ENCODE measurements at regions not wholly inside any gene's neighbourhood (a gene's known extent, or its start where the extent isn't known, plus 50 kb on each side); places are given as distances from the start of the nearest gene placed in this dataset.

GRCh38 chr1:230501849-230502248 lies 75.7 kb upstream of the PGBD5 start:
- TF ChIP-seq SMC3 (conservative IDR thresholded peaks at IDR 0.05; ENCODE audit: poor library complexity) (no peak), REST (IDR thresholded peaks at IDR 0.05; ENCODE audit: borderline replicate concordance) (no peak), MXI1 (conservative IDR thresholded peaks at IDR 0.05; ENCODE audit: poor library complexity, severe bottlenecking) (no peak), TAF1 (IDR thresholded peaks at IDR 0.05; ENCODE audit: low read depth) (no peak), EZH2 (IDR thresholded peaks at IDR 0.05; ENCODE audit: borderline replicate concordance, insufficient read depth, low read length, poor library complexity, severe bottlenecking) (no peak), RAD21 (conservative IDR thresholded peaks at IDR 0.05) (no peak), POLR2AphosphoS5 (IDR thresholded peaks at IDR 0.05) (no peak)
- Histone ChIP-seq H3K79me2 (replicated peaks; ENCODE audit: insufficient read depth, low read length) (no peaks in the 10 kb centered on the region), H2AFZ (ENCODE audit: low read depth, low read length) (no peak overlapping the region), H3K36me3 (ENCODE audit: insufficient read depth, low read length) (no peaks in the 10 kb centered on the region), H3K4me2 (ENCODE audit: low read length) (no peak overlapping the region), H4K20me1 (ENCODE audit: insufficient read depth) (no peaks in the 10 kb centered on the region), H3K27me3 (ENCODE audit: insufficient read depth, low read depth, low read length) (no peaks in the 10 kb centered on the region), H3K4me3 (ENCODE audit: low read length) (no peak overlapping the region), H3K9ac (ENCODE audit: low read length) (no peak overlapping the region), H3K9me3 (ENCODE audit: low read length) (no peaks in the 10 kb centered on the region), H3K27ac (ENCODE audit: low read length) (no peak overlapping the region), H3F3A (ENCODE audit: insufficient read depth, low read length, poor library complexity, severe bottlenecking) (no peaks in the 10 kb centered on the region), H3K9me2 (ENCODE audit: insufficient read depth, low read length) (no peaks in the 10 kb centered on the region)

GRCh38 chr1:230501242-230501641 lies 75.1 kb upstream of the PGBD5 start:
- Histone ChIP-seq H3K36me3 (ENCODE audit: insufficient read depth, low read length) (no peaks in the 10 kb centered on the region), H3F3A (ENCODE audit: insufficient read depth, low read length, poor library complexity, severe bottlenecking) (no peaks in the 10 kb centered on the region), H3K4me3 (ENCODE audit: low read length) (no peak overlapping the region), H3K9ac (ENCODE audit: low read length) (no peak overlapping the region), H4K20me1 (ENCODE audit: insufficient read depth) (no peaks in the 10 kb centered on the region), H3K27ac (ENCODE audit: low read length) (no peak overlapping the region), H3K9me2 (ENCODE audit: insufficient read depth, low read length) (no peaks in the 10 kb centered on the region), H3K4me2 (ENCODE audit: low read length) (no peak overlapping the region), H3K27me3 (ENCODE audit: insufficient read depth, low read depth, low read length) (no peaks in the 10 kb centered on the region), H3K9me3 (ENCODE audit: low read length) (no peaks in the 10 kb centered on the region), H2AFZ (ENCODE audit: low read depth, low read length) (no peak overlapping the region), H3K79me2 (replicated peaks; ENCODE audit: insufficient read depth, low read length) (no peaks in the 10 kb centered on the region)
- TF ChIP-seq, protein P1, sequence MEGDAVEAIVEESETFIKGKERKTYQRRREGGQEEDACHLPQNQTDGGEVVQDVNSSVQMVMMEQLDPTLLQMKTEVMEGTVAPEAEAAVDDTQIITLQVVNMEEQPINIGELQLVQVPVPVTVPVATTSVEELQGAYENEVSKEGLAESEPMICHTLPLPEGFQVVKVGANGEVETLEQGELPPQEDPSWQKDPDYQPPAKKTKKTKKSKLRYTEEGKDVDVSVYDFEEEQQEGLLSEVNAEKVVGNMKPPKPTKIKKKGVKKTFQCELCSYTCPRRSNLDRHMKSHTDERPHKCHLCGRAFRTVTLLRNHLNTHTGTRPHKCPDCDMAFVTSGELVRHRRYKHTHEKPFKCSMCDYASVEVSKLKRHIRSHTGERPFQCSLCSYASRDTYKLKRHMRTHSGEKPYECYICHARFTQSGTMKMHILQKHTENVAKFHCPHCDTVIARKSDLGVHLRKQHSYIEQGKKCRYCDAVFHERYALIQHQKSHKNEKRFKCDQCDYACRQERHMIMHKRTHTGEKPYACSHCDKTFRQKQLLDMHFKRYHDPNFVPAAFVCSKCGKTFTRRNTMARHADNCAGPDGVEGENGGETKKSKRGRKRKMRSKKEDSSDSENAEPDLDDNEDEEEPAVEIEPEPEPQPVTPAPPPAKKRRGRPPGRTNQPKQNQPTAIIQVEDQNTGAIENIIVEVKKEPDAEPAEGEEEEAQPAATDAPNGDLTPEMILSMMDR (IDR thresholded peaks at IDR 0.05; ENCODE audit: poor library complexity, severe bottlenecking): no peak
- TF ChIP-seq REST (IDR thresholded peaks at IDR 0.05; ENCODE audit: borderline replicate concordance): no peak
- TF ChIP-seq POLR2AphosphoS5 (IDR thresholded peaks at IDR 0.05): no peak
- TF ChIP-seq MXI1 (conservative IDR thresholded peaks at IDR 0.05; ENCODE audit: poor library complexity, severe bottlenecking): no peak
- TF ChIP-seq EZH2 (IDR thresholded peaks at IDR 0.05; ENCODE audit: borderline replicate concordance, insufficient read depth, low read length, poor library complexity, severe bottlenecking): no peak
- no peak for TF ChIP-seq EP300 (conservative IDR thresholded peaks at IDR 0.05; ENCODE audit: poor library complexity, severe bottlenecking)
- TF ChIP-seq TAF1 (IDR thresholded peaks at IDR 0.05; ENCODE audit: low read depth): no peak
- no peak for TF ChIP-seq RAD21 (conservative IDR thresholded peaks at IDR 0.05)
- TF ChIP-seq SMC3 (conservative IDR thresholded peaks at IDR 0.05; ENCODE audit: poor library complexity): no peak
